Mammary epithelial cell (primary cell): ENCODE measurements at regions not wholly inside any gene's neighbourhood (a gene's known extent, or its start where the extent isn't known, plus 50 kb on each side); places are given as distances from the start of the nearest gene placed in this dataset.

ENCODE experiments used
- EZH2 ChIP-seq: IDR thresholded peaks from 2 replicates; pipeline ENCODE4 v1.6.1; 2012; ENCODE audit warnings: low read length, inconsistent platforms, borderline replicate concordance
- TF ChIP-seq, protein P1 (sequence below), 2 donors: IDR thresholded peaks in 1 of 2; conservative IDR thresholded peaks in 1 of 2; 2 replicates each; pipeline ENCODE4 v1.5.1; 2011 to 2012; ENCODE audit warnings: inconsistent platforms in 2 of 2, low read length in 2 of 2, mild to moderate bottlenecking in 2 of 2, control low read depth in 1 of 2, low read depth in 1 of 2; ENCODE audit not compliant: insufficient read depth in 1 of 2; ENCODE audit errors: extremely low read depth in 1 of 2

DNA sequence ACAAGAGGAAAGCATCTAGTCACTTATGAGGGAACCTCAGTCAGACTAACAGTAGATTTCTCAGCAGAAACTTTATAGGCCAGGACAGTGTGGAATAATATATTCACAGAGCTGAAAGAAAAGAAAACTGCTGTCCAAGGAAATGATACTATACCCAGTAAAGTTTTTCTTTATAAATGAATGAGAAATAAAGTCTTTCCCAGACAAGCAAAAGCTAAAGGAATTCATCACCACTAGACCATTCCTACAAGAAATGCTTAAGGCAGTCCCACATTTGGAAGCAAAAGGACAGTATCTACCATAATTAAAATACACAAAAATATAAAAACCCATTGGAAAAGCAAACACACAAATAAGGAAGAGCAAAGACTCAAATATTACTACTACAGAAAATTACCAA, 59.9 kb downstream of the PSMG1 start:
- TF ChIP-seq, protein P1, sequence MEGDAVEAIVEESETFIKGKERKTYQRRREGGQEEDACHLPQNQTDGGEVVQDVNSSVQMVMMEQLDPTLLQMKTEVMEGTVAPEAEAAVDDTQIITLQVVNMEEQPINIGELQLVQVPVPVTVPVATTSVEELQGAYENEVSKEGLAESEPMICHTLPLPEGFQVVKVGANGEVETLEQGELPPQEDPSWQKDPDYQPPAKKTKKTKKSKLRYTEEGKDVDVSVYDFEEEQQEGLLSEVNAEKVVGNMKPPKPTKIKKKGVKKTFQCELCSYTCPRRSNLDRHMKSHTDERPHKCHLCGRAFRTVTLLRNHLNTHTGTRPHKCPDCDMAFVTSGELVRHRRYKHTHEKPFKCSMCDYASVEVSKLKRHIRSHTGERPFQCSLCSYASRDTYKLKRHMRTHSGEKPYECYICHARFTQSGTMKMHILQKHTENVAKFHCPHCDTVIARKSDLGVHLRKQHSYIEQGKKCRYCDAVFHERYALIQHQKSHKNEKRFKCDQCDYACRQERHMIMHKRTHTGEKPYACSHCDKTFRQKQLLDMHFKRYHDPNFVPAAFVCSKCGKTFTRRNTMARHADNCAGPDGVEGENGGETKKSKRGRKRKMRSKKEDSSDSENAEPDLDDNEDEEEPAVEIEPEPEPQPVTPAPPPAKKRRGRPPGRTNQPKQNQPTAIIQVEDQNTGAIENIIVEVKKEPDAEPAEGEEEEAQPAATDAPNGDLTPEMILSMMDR (conservative IDR thresholded peaks at IDR 0.05 in 1 of 2, IDR thresholded peaks at IDR 0.05 in 1 of 2; ENCODE audit: extremely low read depth in 1 of 2, insufficient read depth in 1 of 2, low read depth in 1 of 2, low read length in 2 of 2): no peak
- TF ChIP-seq EZH2: no peak
